T-helper 2 cell treated with Interferon-gamma antibody and Interleukin-4, amounts not matched to agents 5 μg/mL and 100 μg/mL, for 36 hours (primary cell): ENCODE measurements at regions not wholly inside any gene's neighbourhood (a gene's known extent, or its start where the extent isn't known, plus 50 kb on each side); places are given as distances from the start of the nearest gene placed in this dataset.

Source experiments
- DNase-seq: peaks from one replicate; pipeline ENCODE4 v3.0.0; 2021; ENCODE audit warnings: low spot score
- H3K27ac Mint-ChIP-seq: one replicate; pipeline ENCODE4 v1.8.0; 2021; ENCODE audit warnings: mild to moderate bottlenecking, mixed read lengths
- H3K27me3 Mint-ChIP-seq: one replicate; pipeline ENCODE4 v1.8.0; 2021; ENCODE audit warnings: low read depth, mixed read lengths
- H3K36me3 Mint-ChIP-seq: one replicate; pipeline ENCODE4 v1.8.0; 2021; ENCODE audit warnings: low read depth, mixed read lengths
- H3K4me1 Mint-ChIP-seq: one replicate; pipeline ENCODE4 v1.8.0; 2021; ENCODE audit warnings: low read depth, mixed read lengths
- H3K4me3 Mint-ChIP-seq: one replicate; pipeline ENCODE4 v1.8.0; 2022; ENCODE audit warnings: mild to moderate bottlenecking, moderate library complexity, mixed read lengths
- H3K9me3 Mint-ChIP-seq: one replicate; pipeline ENCODE4 v1.8.0; 2021; ENCODE audit warnings: mixed read lengths

- Mint-ChIP-seq H3K27me3 (no peaks in the 10 kb centered on the region), H3K4me1 (no peaks in the 10 kb centered on the region), H3K27ac (no peak overlapping the region), H3K9me3 (peaks cover 18% of the 10 kb centered on the region), H3K36me3 (no peaks in the 10 kb centered on the region), H3K4me3 (no peak overlapping the region)
- DNase-seq: no peak
Observed at GRCh38 chr4:28709891-28710290, 1849.2 kb downstream of the STIM2 start.

GRCh38 chr4:28723371-28723770 lies 1862.7 kb downstream of the STIM2 start:
- Mint-ChIP-seq H3K27me3 (no peaks in the 10 kb centered on the region), H3K4me1 (no peaks in the 10 kb centered on the region), H3K9me3 (peaks cover 26% of the 10 kb centered on the region), H3K36me3 (no peaks in the 10 kb centered on the region), H3K4me3 (no peak overlapping the region), H3K27ac (no peak overlapping the region)
- DNase-seq: no peak

DNA sequence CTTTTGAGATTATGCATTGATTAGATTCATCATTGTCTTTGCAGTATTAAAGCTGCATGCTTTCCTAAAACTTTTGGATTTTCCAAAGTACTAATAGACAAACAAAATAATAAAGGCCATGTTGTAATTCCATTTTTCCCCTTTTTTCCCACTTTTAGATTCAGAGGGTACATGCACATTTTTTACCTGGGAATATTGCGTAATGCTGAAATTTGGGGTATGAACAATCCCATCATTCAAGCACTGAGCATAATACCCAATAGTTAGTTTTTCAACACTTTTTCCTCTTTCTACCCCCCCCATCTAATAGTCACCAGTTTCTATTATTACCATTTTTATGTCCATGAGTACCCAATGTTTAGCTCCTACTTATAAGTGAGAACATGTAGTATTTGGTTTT lies 1863.6 kb downstream of the STIM2 start:
- Mint-ChIP-seq H3K9me3 (peaks cover 35% of the 10 kb centered on the region), H3K4me1 (no peaks in the 10 kb centered on the region)

GRCh38 chr4:28730304-28730703 lies 1869.7 kb downstream of the STIM2 start:
- H3K27ac Mint-ChIP-seq: no peak overlapping the region
- no peaks in the 10 kb centered on the region for H3K27me3 Mint-ChIP-seq
- DNase-seq: no peak
- H3K4me1 Mint-ChIP-seq: no peaks in the 10 kb centered on the region
- H3K36me3 Mint-ChIP-seq: no peaks in the 10 kb centered on the region
- H3K4me3 Mint-ChIP-seq: no peak overlapping the region
- H3K9me3 Mint-ChIP-seq: peaks cover 39% of the 10 kb centered on the region

More for the DNA sequence above, 1863.6 kb downstream of the STIM2 start:
- H3K27ac Mint-ChIP-seq: no peak overlapping the region
- DNase-seq: no peak
- H3K36me3 Mint-ChIP-seq: no peaks in the 10 kb centered on the region
- H3K4me3 Mint-ChIP-seq: no peak overlapping the region
- H3K27me3 Mint-ChIP-seq: no peaks in the 10 kb centered on the region

DNA sequence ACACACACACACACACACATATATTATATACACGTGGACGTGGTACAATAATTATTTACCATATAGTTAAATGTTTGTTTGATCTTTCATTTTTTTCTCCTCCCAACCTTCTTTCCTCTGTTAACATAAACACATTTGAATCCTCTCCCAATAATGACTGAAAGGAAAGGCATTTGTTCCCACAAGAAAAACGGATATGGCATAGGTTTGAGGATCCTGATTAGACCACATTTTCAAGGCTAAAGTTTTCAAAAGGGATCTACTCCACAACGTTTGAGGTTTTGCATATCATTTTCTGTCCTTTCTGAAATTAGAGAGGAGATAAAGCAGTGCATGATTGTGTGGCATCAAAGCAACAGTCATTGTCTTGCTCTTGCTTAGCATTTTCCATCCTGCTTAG lies 1883.4 kb downstream of the STIM2 start:
- H3K36me3 Mint-ChIP-seq: no peaks in the 10 kb centered on the region
- no peak overlapping the region for H3K27ac Mint-ChIP-seq
- H3K4me3 Mint-ChIP-seq: no peak overlapping the region

GRCh38 chr4:28754376-28754775 lies 1893.7 kb downstream of the STIM2 start:
- no peaks in the 10 kb centered on the region for H3K27me3 Mint-ChIP-seq
- peaks cover 15% of the 10 kb centered on the region for H3K9me3 Mint-ChIP-seq
- H3K36me3 Mint-ChIP-seq: no peaks in the 10 kb centered on the region
- no peak for DNase-seq
- no peaks in the 10 kb centered on the region for H3K4me1 Mint-ChIP-seq
- no peak overlapping the region for H3K4me3 Mint-ChIP-seq
- no peak overlapping the region for H3K27ac Mint-ChIP-seq

More for the DNA sequence above, 1883.4 kb downstream of the STIM2 start:
- no peaks in the 10 kb centered on the region for H3K4me1 Mint-ChIP-seq
- peaks cover 20% of the 10 kb centered on the region for H3K9me3 Mint-ChIP-seq
- DNase-seq: no peak
- no peaks in the 10 kb centered on the region for H3K27me3 Mint-ChIP-seq

DNA sequence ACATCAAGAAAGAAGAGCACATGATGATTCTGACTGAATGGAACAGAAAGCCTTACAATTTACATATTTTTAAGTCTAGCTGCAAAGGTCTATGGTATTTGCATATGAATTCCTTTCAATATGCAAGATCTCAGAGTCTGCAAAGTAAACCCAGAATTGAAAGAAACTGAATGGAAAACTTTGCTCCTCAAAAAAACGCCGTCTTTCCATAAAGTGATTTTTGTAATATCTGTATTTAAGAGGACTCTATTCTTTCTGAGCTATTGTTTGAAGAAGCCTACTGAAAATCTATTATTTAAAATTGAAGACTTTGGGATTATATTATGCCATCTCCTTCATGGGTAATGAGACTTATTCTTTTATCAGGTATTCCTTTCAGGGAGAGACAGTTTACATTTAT lies 1894.4 kb downstream of the STIM2 start:
- no peaks in the 10 kb centered on the region for H3K4me1 Mint-ChIP-seq
- peaks cover 16% of the 10 kb centered on the region for H3K9me3 Mint-ChIP-seq
- H3K4me3 Mint-ChIP-seq: no peak overlapping the region
- no peak for DNase-seq
- no peak overlapping the region for H3K27ac Mint-ChIP-seq
- H3K27me3 Mint-ChIP-seq: no peaks in the 10 kb centered on the region
- H3K36me3 Mint-ChIP-seq: no peaks in the 10 kb centered on the region

GRCh38 chr4:28759064-28759463 lies 1898.4 kb downstream of the STIM2 start:
- no peak for DNase-seq
- H3K4me3 Mint-ChIP-seq: no peak overlapping the region
- no peak overlapping the region for H3K27ac Mint-ChIP-seq
- H3K27me3 Mint-ChIP-seq: no peaks in the 10 kb centered on the region
- peaks cover 17% of the 10 kb centered on the region for H3K9me3 Mint-ChIP-seq
- no peaks in the 10 kb centered on the region for H3K36me3 Mint-ChIP-seq
- no peaks in the 10 kb centered on the region for H3K4me1 Mint-ChIP-seq

GRCh38 chr4:28760003-28760402 lies 1899.4 kb downstream of the STIM2 start:
- Mint-ChIP-seq H3K36me3 (no peaks in the 10 kb centered on the region), H3K4me1 (no peaks in the 10 kb centered on the region), H3K27ac (no peak overlapping the region), H3K27me3 (no peaks in the 10 kb centered on the region), H3K9me3 (peaks cover 13% of the 10 kb centered on the region), H3K4me3 (no peak overlapping the region)
- no peak for DNase-seq

DNA sequence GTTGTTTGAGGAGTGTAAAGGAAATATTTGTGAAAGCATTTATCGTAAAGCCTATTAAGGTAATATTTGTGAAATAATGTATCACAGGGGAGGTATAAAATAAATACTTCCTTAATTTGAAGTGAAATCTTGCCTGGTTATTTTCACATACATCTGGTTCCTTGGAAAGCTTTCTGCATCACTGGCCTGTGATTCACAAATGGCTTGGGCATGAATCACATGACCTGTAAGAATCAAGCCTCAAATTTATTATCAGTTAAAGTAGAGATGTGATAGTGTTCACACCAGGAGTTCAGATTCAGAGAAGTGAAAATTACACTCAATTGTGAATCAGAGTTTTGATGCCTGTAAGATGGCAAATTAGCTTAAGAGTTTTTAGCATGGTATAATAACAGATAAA lies 1911.4 kb downstream of the STIM2 start:
- H3K27me3 Mint-ChIP-seq: no peaks in the 10 kb centered on the region
- H3K36me3 Mint-ChIP-seq: no peaks in the 10 kb centered on the region
- no peak for DNase-seq
- no peak overlapping the region for H3K4me3 Mint-ChIP-seq
- H3K4me1 Mint-ChIP-seq: no peaks in the 10 kb centered on the region
- H3K9me3 Mint-ChIP-seq: peaks cover 33% of the 10 kb centered on the region
- no peak overlapping the region for H3K27ac Mint-ChIP-seq

GRCh38 chr4:28772788-28773187 lies 1912.1 kb downstream of the STIM2 start:
- H3K4me1 Mint-ChIP-seq: no peaks in the 10 kb centered on the region
- peaks cover 38% of the 10 kb centered on the region for H3K9me3 Mint-ChIP-seq
- H3K27ac Mint-ChIP-seq: no peak overlapping the region
- DNase-seq: no peak
- H3K36me3 Mint-ChIP-seq: no peaks in the 10 kb centered on the region
- no peak overlapping the region for H3K4me3 Mint-ChIP-seq
- H3K27me3 Mint-ChIP-seq: no peaks in the 10 kb centered on the region

GRCh38 chr4:28774344-28774743 lies 1913.7 kb downstream of the STIM2 start:
- Mint-ChIP-seq H3K4me3 (no peak overlapping the region), H3K27me3 (no peaks in the 10 kb centered on the region), H3K4me1 (no peaks in the 10 kb centered on the region), H3K36me3 (no peaks in the 10 kb centered on the region), H3K27ac (no peak overlapping the region), H3K9me3 (peaks cover 34% of the 10 kb centered on the region)
- no peak for DNase-seq

GRCh38 chr4:28776004-28776403 lies 1915.4 kb downstream of the STIM2 start:
- peaks cover 38% of the 10 kb centered on the region for H3K9me3 Mint-ChIP-seq
- no peak overlapping the region for H3K27ac Mint-ChIP-seq
- H3K36me3 Mint-ChIP-seq: no peaks in the 10 kb centered on the region

GRCh38 chr4:28784188-28784587 lies 1923.5 kb downstream of the STIM2 start:
- H3K9me3 Mint-ChIP-seq: peaks cover 13% of the 10 kb centered on the region
- H3K27ac Mint-ChIP-seq: no peak overlapping the region
- no peaks in the 10 kb centered on the region for H3K36me3 Mint-ChIP-seq
- DNase-seq: no peak
- H3K27me3 Mint-ChIP-seq: no peaks in the 10 kb centered on the region
- no peaks in the 10 kb centered on the region for H3K4me1 Mint-ChIP-seq
- no peak overlapping the region for H3K4me3 Mint-ChIP-seq

More at GRCh38 chr4:28776004-28776403, 1915.4 kb downstream of the STIM2 start:
- no peaks in the 10 kb centered on the region for H3K4me1 Mint-ChIP-seq
- no peaks in the 10 kb centered on the region for H3K27me3 Mint-ChIP-seq
- no peak for DNase-seq
- no peak overlapping the region for H3K4me3 Mint-ChIP-seq

GRCh38 chr4:28787947-28788346 lies 1927.3 kb downstream of the STIM2 start:
- no peak for DNase-seq
- H3K9me3 Mint-ChIP-seq: peaks cover 19% of the 10 kb centered on the region
- H3K4me3 Mint-ChIP-seq: no peak overlapping the region
- no peaks in the 10 kb centered on the region for H3K27me3 Mint-ChIP-seq
- H3K4me1 Mint-ChIP-seq: no peaks in the 10 kb centered on the region
- no peak overlapping the region for H3K27ac Mint-ChIP-seq
- H3K36me3 Mint-ChIP-seq: no peaks in the 10 kb centered on the region
